Fibroblast of lung (primary cell): ENCODE measurements at regions not wholly inside any gene's neighbourhood (a gene's known extent, or its start where the extent isn't known, plus 50 kb on each side); places are given as distances from the start of the nearest gene placed in this dataset.

ENCODE experiments used
- EZH2 ChIP-seq: IDR thresholded peaks from 2 replicates; pipeline ENCODE4 v1.5.1; 2012; ENCODE audit warnings: low read length, control low read depth, mild to moderate bottlenecking; ENCODE audit errors: missing control alignments
- TF ChIP-seq, protein P1 (sequence below), 2 donors: IDR thresholded peaks in 1 of 2; conservative IDR thresholded peaks in 1 of 2; 1 replicate in 1 of 2; 2 replicates in 1 of 2; pipeline ENCODE4 v1.5.1; 2011 to 2012; ENCODE audit warnings: low read length in 2 of 2, control low read depth in 1 of 2, inconsistent platforms in 1 of 2, low read depth in 1 of 2, mild to moderate bottlenecking in 1 of 2

DNA sequence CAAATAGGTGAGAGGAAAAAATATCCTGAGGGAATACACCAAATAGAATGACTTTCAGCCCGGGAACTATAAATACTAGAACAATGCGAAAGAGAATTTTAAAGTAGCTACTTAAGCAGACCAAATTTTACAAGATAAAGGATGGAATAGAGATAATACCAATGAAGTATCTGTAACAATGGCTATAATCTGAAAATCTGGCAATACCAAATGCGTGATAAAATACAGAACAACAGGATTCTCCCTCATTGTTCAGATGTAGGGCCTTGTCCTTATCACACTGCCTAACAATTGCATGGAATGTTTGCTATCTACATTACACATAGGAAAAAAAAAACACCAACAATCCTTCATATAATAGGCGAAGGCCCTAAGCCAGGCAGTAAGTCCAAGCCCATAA lies 815.4 kb upstream of the MDGA2 start:
- no peak for TF ChIP-seq EZH2
- TF ChIP-seq, protein P1, sequence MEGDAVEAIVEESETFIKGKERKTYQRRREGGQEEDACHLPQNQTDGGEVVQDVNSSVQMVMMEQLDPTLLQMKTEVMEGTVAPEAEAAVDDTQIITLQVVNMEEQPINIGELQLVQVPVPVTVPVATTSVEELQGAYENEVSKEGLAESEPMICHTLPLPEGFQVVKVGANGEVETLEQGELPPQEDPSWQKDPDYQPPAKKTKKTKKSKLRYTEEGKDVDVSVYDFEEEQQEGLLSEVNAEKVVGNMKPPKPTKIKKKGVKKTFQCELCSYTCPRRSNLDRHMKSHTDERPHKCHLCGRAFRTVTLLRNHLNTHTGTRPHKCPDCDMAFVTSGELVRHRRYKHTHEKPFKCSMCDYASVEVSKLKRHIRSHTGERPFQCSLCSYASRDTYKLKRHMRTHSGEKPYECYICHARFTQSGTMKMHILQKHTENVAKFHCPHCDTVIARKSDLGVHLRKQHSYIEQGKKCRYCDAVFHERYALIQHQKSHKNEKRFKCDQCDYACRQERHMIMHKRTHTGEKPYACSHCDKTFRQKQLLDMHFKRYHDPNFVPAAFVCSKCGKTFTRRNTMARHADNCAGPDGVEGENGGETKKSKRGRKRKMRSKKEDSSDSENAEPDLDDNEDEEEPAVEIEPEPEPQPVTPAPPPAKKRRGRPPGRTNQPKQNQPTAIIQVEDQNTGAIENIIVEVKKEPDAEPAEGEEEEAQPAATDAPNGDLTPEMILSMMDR (conservative IDR thresholded peaks at IDR 0.05 in 1 of 2, IDR thresholded peaks at IDR 0.05 in 1 of 2; ENCODE audit: low read depth in 1 of 2, low read length in 2 of 2) = no peak
